B cell (primary cell): ENCODE measurements at regions not wholly inside any gene's neighbourhood (a gene's known extent, or its start where the extent isn't known, plus 50 kb on each side); places are given as distances from the start of the nearest gene placed in this dataset.

Experiments used
- CTCF ChIP-seq: fragments of 200-600 bp; IDR thresholded peaks from one replicate; pipeline ENCODE4 v1.8.0; 2022; ENCODE audit warnings: antibody characterized with exemption, mild to moderate bottlenecking
- EZH2 ChIP-seq: IDR thresholded peaks from 2 replicates; pipeline ENCODE4 v1.6.1; 2012; ENCODE audit warnings: borderline replicate concordance, low read depth, mild to moderate bottlenecking, moderate library complexity, low read length; ENCODE audit not compliant: insufficient read depth, poor library complexity, severe bottlenecking

- TF ChIP-seq CTCF (no peak), EZH2 (no peak)
Measured at GRCh38 chr20:21014528-21014927, 91.6 kb downstream of the LINC00237 start.
